HepG2 (cell line): ENCODE measurements at regions not wholly inside any gene's neighbourhood (a gene's known extent, or its start where the extent isn't known, plus 50 kb on each side); places are given as distances from the start of the nearest gene placed in this dataset.

Experiments
- FOSL2 ChIP-seq: sonication (generic); formaldehyde crosslinking; IDR thresholded peaks from 2 replicates; pipeline ENCODE4 v1.4.0; 2020; ENCODE audit warnings: missing genetic modification reagents
- POLR2A ChIP-seq, 2 experiments: IDR thresholded peaks; 2 replicates each; pipeline ENCODE4 v1.6.1; 2011; ENCODE audit warnings: low read depth in 2 of 2, low read length in 2 of 2, mild to moderate bottlenecking in 1 of 2, moderate library complexity in 1 of 2; ENCODE audit not compliant: insufficient read depth in 1 of 2
- PRDM10 ChIP-seq: sonication (generic); formaldehyde crosslinking; IDR thresholded peaks from 2 replicates; pipeline ENCODE4 v1.4.0; 2020; ENCODE audit warnings: low read depth, missing genetic modification reagents
- SAP130 ChIP-seq: IDR thresholded peaks from 2 replicates; pipeline ENCODE4 v1.6.1; 2016; ENCODE audit warnings: low read depth
- ZFP91 ChIP-seq: sonication (generic); formaldehyde crosslinking; IDR thresholded peaks from 2 replicates; pipeline ENCODE4 v1.9.0; 2022; ENCODE audit warnings: missing genetic modification reagents, mild to moderate bottlenecking, borderline replicate concordance
- ZNF687 ChIP-seq: sonication (generic); formaldehyde crosslinking; IDR thresholded peaks from 2 replicates; pipeline ENCODE4 v1.5.1; 2020; ENCODE audit warnings: mild to moderate bottlenecking, missing genetic modification reagents, moderate library complexity
- TF ChIP-seq, protein P1 (sequence below): sonication (generic); formaldehyde crosslinking; IDR thresholded peaks from 2 replicates; pipeline ENCODE4; 2020; ENCODE audit warnings: missing genetic modification reagents, mild to moderate bottlenecking, borderline replicate concordance
- TF ChIP-seq, protein P2 (sequence below), 2 experiments: sonication (generic) in 1 of 2; formaldehyde crosslinking in 1 of 2; IDR thresholded peaks; 2 replicates each; pipeline versions ENCODE4 v1.6.1 to v1.9.0; 2014 to 2022; ENCODE audit warnings: antibody characterized with exemption in 1 of 2, borderline replicate concordance in 1 of 2, inconsistent platforms in 1 of 2, low read depth in 1 of 2, missing genetic modification reagents in 1 of 2

DNA sequence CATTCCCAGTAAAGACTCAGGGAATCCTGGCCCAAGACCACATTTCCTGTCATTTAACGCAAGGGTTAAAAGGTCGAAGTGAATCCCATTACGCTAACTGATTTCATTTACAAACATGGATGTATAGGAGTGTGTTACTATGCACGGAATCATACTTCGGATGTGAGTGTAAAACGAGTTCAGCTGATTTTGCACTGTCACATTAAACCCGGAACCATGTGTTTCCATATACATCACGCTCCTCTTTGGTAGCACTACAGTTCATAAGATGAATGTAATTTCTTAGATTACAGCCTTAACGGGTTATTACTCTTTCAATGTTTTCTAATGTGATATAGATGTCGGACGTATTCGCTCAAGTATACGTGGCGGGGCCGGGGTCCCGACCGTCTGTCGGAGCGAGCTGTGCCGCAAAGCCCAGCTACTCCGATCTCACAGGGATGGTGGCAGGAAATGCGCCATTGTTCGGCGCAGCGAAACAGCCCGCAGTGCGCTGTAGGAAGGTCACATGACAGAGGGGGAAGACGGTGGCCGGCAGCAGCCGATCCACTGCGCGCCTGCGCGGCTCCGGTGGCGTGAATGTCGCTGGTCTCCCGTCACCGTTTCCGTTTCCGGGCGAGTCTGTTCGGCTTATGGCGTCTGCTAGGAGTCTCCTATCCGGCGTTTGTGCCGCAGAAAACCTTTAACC lies 97.3 kb downstream of the NPAP1 start (continued):
- TF ChIP-seq ZNF687 (peak; percentile 63), FOSL2 (CRISPR knock-in tag) (0 out of 2 replicates have a peak, but pooled peaks have one; percentile 9), SAP130 (peak; percentile 17; the same call in 1 of the 2 replicates), ZFP91 (CRISPR knock-in tag) (peak; percentile 27; the same call in 1 of the 2 replicates), PRDM10 (no peak), POLR2A (IDR thresholded peaks at IDR 0.05; ENCODE audit: insufficient read depth in 1 of 2, low read depth in 2 of 2, low read length in 2 of 2) (peak in 1 of 2 experiments; percentile 37; a peak in 1 of 4 replicates)
- TF ChIP-seq, protein P1, sequence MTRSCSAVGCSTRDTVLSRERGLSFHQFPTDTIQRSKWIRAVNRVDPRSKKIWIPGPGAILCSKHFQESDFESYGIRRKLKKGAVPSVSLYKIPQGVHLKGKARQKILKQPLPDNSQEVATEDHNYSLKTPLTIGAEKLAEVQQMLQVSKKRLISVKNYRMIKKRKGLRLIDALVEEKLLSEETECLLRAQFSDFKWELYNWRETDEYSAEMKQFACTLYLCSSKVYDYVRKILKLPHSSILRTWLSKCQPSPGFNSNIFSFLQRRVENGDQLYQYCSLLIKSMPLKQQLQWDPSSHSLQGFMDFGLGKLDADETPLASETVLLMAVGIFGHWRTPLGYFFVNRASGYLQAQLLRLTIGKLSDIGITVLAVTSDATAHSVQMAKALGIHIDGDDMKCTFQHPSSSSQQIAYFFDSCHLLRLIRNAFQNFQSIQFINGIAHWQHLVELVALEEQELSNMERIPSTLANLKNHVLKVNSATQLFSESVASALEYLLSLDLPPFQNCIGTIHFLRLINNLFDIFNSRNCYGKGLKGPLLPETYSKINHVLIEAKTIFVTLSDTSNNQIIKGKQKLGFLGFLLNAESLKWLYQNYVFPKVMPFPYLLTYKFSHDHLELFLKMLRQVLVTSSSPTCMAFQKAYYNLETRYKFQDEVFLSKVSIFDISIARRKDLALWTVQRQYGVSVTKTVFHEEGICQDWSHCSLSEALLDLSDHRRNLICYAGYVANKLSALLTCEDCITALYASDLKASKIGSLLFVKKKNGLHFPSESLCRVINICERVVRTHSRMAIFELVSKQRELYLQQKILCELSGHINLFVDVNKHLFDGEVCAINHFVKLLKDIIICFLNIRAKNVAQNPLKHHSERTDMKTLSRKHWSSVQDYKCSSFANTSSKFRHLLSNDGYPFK (CRISPR knock-in tag): peak; percentile 81; the same call in 1 of the 2 replicates
- TF ChIP-seq, protein P2, sequence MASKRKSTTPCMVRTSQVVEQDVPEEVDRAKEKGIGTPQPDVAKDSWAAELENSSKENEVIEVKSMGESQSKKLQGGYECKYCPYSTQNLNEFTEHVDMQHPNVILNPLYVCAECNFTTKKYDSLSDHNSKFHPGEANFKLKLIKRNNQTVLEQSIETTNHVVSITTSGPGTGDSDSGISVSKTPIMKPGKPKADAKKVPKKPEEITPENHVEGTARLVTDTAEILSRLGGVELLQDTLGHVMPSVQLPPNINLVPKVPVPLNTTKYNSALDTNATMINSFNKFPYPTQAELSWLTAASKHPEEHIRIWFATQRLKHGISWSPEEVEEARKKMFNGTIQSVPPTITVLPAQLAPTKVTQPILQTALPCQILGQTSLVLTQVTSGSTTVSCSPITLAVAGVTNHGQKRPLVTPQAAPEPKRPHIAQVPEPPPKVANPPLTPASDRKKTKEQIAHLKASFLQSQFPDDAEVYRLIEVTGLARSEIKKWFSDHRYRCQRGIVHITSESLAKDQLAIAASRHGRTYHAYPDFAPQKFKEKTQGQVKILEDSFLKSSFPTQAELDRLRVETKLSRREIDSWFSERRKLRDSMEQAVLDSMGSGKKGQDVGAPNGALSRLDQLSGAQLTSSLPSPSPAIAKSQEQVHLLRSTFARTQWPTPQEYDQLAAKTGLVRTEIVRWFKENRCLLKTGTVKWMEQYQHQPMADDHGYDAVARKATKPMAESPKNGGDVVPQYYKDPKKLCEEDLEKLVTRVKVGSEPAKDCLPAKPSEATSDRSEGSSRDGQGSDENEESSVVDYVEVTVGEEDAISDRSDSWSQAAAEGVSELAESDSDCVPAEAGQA (IDR thresholded peaks at IDR 0.05; ENCODE audit: low read depth): peak; percentile 58; the same call in 1 of the 2 replicates
- TF ChIP-seq, protein P2 (CRISPR knock-in tag; IDR thresholded peaks at IDR 0.05; ENCODE audit: borderline replicate concordance): no peak
